NCI-H2196 (cell line): ENCODE measurements at regions not wholly inside any gene's neighbourhood (a gene's known extent, or its start where the extent isn't known, plus 50 kb on each side); places are given as distances from the start of the nearest gene placed in this dataset.

Experiments used
- DNase-seq: peaks from one replicate; lab custom pipeline; 2025; ENCODE audit not compliant: unreplicated experiment; lab: John Stamatoyannopoulos, UW

GRCh38 chrX:2608638-2609430 is 82.3 kb upstream of the CD99 start:
- DNase-seq: no peak

GRCh38 chrX:2607113-2607512 is 84.0 kb upstream of the CD99 start:
- DNase-seq: no peak

- DNase-seq: no peak
These were observed 90.5 kb upstream of the CD99 start for GRCh38 chrX:2600564-2600963.

- no peak for DNase-seq
These were observed 94.4 kb upstream of the CD99 start for GRCh38 chrX:2596555-2597255.

- no peak for DNase-seq
These were observed 95.0 kb upstream of the CD99 start for GRCh38 chrX:2596045-2596444.

GRCh38 chrX:2595258-2595657 is 94.5 kb upstream of the DHRSX start:
- no peak for DNase-seq

GRCh38 chrX:2594491-2594890 is 93.7 kb upstream of the DHRSX start:
- no peak for DNase-seq

GRCh38 chrX:2592279-2592678 is 91.5 kb upstream of the DHRSX start:
- DNase-seq: no peak

- no peak for DNase-seq
These were observed 88.6 kb upstream of the DHRSX start for GRCh38 chrX:2589186-2590020.

- DNase-seq: no peak
These were observed 87.3 kb upstream of the DHRSX start for GRCh38 chrX:2588049-2588448.

GRCh38 chrX:2587146-2587545 is 86.4 kb upstream of the DHRSX start:
- no peak for DNase-seq

- no peak for DNase-seq
These were observed 84.3 kb upstream of the DHRSX start for GRCh38 chrX:2585158-2585470.

GRCh38 chrX:2584251-2585157 is 83.7 kb upstream of the DHRSX start:
- no peak for DNase-seq

- no peak for DNase-seq
These were observed 82.7 kb upstream of the DHRSX start for GRCh38 chrX:2583194-2584162.

GRCh38 chrX:2582667-2583066 is 81.9 kb upstream of the DHRSX start:
- DNase-seq: no peak

- DNase-seq: no peak
These were observed 80.5 kb upstream of the DHRSX start for GRCh38 chrX:2581296-2581695.

- DNase-seq: no peak
These were observed 78.1 kb upstream of the DHRSX start for GRCh38 chrX:2578864-2579263.

- DNase-seq: no peak
These were observed 77.2 kb upstream of the DHRSX start for GRCh38 chrX:2577844-2578466.

GRCh38 chrX:2576793-2577192 is 76.0 kb upstream of the DHRSX start:
- DNase-seq: no peak
